D721Med (cell line): ENCODE measurements at regions not wholly inside any gene's neighbourhood (a gene's known extent, or its start where the extent isn't known, plus 50 kb on each side); places are given as distances from the start of the nearest gene placed in this dataset.
A peak's percentile ranks its signal among the peaks of the same experiment; 100 is the strongest.

Experiments
- DNase-seq: peaks from one replicate; pipeline ENCODE4 v3.0.0; 2011; ENCODE audit warnings: low spot score; ENCODE audit not compliant: insufficient read length
- FAIRE-seq: peaks from 2 replicates; lab custom pipeline; 2011; peaks lifted over from hg19 to GRCh38; lab: Jason Lieb, UNC
- CTCF ChIP-seq: IDR thresholded peaks from 2 replicates; pipeline ENCODE4 v1.5.1; 2012; ENCODE audit warnings: mild to moderate bottlenecking, control low read depth; ENCODE audit not compliant: insufficient read depth; ENCODE audit errors: missing control alignments

- FAIRE-seq (peak; percentile 55), DNase-seq (no peak)
- peak; percentile 65 for TF ChIP-seq CTCF
Observed at GRCh38 chr4:46648088-46648744, 258.3 kb upstream of the GABRA2 start.

- TF ChIP-seq CTCF, result no peak
- FAIRE-seq, result no peak
- no peak for DNase-seq
Observed at GRCh38 chr4:46645126-46645525, 255.2 kb upstream of the GABRA2 start.
